Natural killer cell treated with Interleukin-12 subunit alpha and Interleukin-12 subunit beta and Interleukin-15 and Interleukin-18, amount 100 ng/mL, for 72 hours (primary cell): ENCODE measurements at regions not wholly inside any gene's neighbourhood (a gene's known extent, or its start where the extent isn't known, plus 50 kb on each side); places are given as distances from the start of the nearest gene placed in this dataset.

ENCODE experiments used
- ATAC-seq, 2 donors: fragments of 150-1000 bp; cut with Tn5 transposase in 1 of 2; sonication (Bioruptor Pico), chemical (Tn5 transposase) in 1 of 2; 2 replicates each; pipeline ENCODE4 v1.10.0; 2021
- DNase-seq: peaks from one replicate; pipeline ENCODE4 v3.0.0; 2022; ENCODE audit warnings: low spot score
- H3K27ac Mint-ChIP-seq, 2 donors: 1 replicate in 1 of 2; 2 replicates in 1 of 2; pipeline ENCODE4 v1.8.0; 2022; ENCODE audit warnings: mixed read lengths in 2 of 2, mild to moderate bottlenecking in 1 of 2, moderate library complexity in 1 of 2
- H3K27me3 Mint-ChIP-seq, 2 donors: 1 replicate in 1 of 2; 2 replicates in 1 of 2; pipeline ENCODE4 v1.8.0; 2022; ENCODE audit warnings: mixed read lengths in 2 of 2
- H3K36me3 Mint-ChIP-seq: one replicate; pipeline ENCODE4 v1.8.0; 2022; ENCODE audit warnings: mixed read lengths
- H3K4me1 Mint-ChIP-seq, 2 donors: 1 replicate in 1 of 2; 2 replicates in 1 of 2; pipeline ENCODE4 v1.8.0; 2022; ENCODE audit warnings: low read depth in 2 of 2, mixed read lengths in 2 of 2, mild to moderate bottlenecking in 1 of 2
- H3K4me3 Mint-ChIP-seq: one replicate; pipeline ENCODE4 v1.8.0; 2022; ENCODE audit warnings: mixed read lengths
- H3K9me3 Mint-ChIP-seq: 2 replicates; pipeline ENCODE4 v1.8.0; 2022; ENCODE audit warnings: mixed read lengths

DNA sequence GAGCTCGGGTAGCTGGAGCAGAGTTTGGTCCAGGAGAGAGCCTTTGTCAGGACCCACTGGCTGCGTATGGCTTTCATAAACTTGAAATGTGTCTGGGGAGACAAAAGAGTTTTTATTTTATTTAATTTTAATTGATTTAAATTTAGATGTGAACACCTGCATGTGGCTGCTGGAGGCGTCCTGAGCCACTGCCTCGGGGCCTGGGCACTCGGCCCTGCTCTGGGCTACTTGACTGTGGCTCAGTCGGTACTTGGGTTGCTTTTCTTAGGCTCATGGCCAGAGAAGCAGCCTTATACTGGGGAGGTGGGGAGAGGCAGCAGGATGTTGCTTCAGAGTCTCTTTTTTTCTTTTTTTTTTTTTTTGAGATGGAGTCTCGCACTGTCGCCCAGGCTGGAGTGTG, 661.8 kb upstream of the HS6ST1 start:
- DNase-seq: no peak
- no peaks in the 10 kb centered on the region for H3K9me3 Mint-ChIP-seq
- H3K27ac Mint-ChIP-seq: no peak overlapping the region
- H3K4me1 Mint-ChIP-seq: no peaks in the 10 kb centered on the region
- H3K36me3 Mint-ChIP-seq: no peaks in the 10 kb centered on the region
- no peak for ATAC-seq
- peaks cover 0 to 3% of the 10 kb centered on the region in 2 donors for H3K27me3 Mint-ChIP-seq
- no peak overlapping the region for H3K4me3 Mint-ChIP-seq

DNA sequence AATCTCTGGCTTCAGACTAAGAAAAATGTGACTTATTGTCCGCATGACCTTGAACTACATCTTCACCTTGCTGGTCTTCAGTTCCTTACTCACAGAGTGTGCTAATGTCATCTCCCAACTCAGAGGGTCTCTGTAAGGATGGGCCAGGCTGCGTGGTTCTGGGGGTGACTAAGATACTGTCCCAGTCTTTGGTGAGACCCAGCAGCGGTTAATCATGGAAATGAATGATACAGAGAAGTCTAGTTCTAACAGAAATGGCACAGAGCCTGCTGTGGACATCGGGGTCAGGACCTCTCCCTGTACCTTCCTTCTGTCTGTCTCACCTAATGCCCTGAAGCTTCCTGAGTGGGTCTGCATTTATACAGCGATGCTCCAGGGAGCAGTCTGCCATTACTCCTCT, 662.7 kb upstream of the HS6ST1 start:
- H3K27me3 Mint-ChIP-seq: peaks cover 0 to 3% of the 10 kb centered on the region in 2 donors
- DNase-seq: no peak
- no peak for ATAC-seq

DNA sequence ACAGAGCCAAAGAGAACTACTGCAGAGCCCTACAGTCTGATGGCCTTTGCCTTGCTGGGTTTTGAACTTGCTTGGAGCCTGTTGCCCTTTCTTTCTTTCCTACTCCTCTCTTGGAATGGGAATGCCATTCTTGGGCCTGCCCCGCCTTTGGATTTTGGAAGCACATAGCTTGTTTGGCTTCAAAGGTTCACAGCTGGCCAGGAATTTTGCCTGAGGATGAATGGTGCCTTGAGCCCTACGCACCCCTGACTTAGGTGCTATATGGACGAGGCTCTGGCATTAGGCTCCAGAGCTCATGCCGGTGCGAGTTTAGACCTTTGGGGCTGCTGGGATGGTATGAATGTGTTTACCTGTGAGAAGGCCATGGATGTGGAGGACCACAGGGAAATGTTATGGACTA, 663.3 kb upstream of the HS6ST1 start:
- no peaks in the 10 kb centered on the region for H3K4me1 Mint-ChIP-seq
- no peaks in the 10 kb centered on the region for H3K36me3 Mint-ChIP-seq
- no peak overlapping the region for H3K4me3 Mint-ChIP-seq
- peaks cover 0 to 3% of the 10 kb centered on the region in 2 donors for H3K27me3 Mint-ChIP-seq
- DNase-seq: no peak
- ATAC-seq: no peak
- H3K27ac Mint-ChIP-seq: no peak overlapping the region
- H3K9me3 Mint-ChIP-seq: no peaks in the 10 kb centered on the region

More for the DNA sequence above, 662.7 kb upstream of the HS6ST1 start:
- Mint-ChIP-seq H3K9me3 (no peaks in the 10 kb centered on the region), H3K4me3 (no peak overlapping the region), H3K27ac (no peak overlapping the region), H3K36me3 (no peaks in the 10 kb centered on the region), H3K4me1 (no peaks in the 10 kb centered on the region)

DNA sequence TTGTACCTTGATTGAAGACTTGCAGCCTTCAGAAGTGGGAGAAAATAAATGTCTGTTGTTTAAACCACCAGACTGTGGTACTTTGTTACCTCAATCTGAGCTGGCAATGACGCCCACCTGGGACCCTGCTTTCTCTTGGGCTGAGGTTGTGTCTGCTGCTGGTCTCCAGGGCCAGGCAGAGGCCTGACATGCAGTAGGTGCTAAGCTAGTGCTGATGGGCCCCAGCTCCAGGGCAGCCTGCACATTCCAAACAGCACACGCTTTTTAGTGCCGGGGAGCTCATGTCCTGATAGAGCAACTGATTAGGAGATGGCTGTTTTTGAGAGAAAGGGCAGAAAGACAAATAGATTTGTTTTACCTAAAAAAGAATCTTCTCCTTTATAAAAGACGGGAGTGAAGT, 664.0 kb upstream of the HS6ST1 start:
- no peak overlapping the region for H3K4me3 Mint-ChIP-seq
- no peaks in the 10 kb centered on the region for H3K36me3 Mint-ChIP-seq
- ATAC-seq: no peak
- H3K27ac Mint-ChIP-seq: no peak overlapping the region
- no peaks in the 10 kb centered on the region for H3K4me1 Mint-ChIP-seq
- peaks cover 0 to 3% of the 10 kb centered on the region in 2 donors for H3K27me3 Mint-ChIP-seq
- no peak for DNase-seq
- no peaks in the 10 kb centered on the region for H3K9me3 Mint-ChIP-seq

DNA sequence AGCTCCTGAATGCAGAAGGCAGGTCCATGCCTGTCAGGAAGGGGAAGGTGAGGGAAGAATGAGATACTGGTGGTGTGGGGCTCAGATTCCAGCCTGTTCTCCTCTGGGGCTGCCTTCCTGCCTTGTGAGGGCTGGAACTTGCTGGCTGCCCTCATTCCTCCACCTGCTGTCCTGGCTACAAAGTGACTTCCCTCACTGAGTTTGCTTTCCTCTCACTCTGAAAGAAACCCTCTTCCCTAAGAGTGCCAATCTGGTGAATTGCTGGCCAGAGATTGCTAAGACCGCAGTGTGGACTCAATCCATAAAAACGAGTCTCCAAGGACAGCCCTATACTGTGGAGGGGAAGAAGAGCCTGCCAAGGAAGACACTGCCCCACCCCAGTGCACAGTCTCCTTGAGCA, 664.4 kb upstream of the HS6ST1 start:
- H3K9me3 Mint-ChIP-seq: no peaks in the 10 kb centered on the region
- H3K4me1 Mint-ChIP-seq: no peaks in the 10 kb centered on the region
- ATAC-seq (no peak), DNase-seq (no peak)
- H3K27me3 Mint-ChIP-seq: no peaks in the 10 kb centered on the region
- H3K27ac Mint-ChIP-seq: no peak overlapping the region
- H3K36me3 Mint-ChIP-seq: no peaks in the 10 kb centered on the region
- no peak overlapping the region for H3K4me3 Mint-ChIP-seq

DNA sequence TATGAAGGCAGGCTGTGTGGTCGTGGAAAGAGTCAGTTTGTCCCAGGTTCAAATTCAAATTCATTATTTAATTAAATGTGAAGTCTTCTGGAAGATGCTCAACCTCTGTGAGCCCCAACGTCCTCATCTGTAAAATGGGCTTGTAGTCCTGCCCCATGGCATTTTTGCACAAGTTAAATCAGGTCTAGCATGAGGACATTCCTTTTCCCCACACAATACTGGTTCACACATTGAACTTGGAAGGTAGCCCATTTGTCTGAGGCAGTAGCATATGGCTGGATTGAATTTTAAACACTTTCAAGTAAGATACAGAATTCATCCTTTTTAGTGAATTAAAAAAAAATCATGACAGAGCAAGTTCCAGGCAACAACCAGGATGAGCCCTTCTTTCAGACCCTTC, 665.4 kb upstream of the HS6ST1 start:
- Mint-ChIP-seq H3K27ac (no peak overlapping the region), H3K9me3 (no peaks in the 10 kb centered on the region), H3K36me3 (no peaks in the 10 kb centered on the region), H3K27me3 (no peaks in the 10 kb centered on the region), H3K4me1 (no peaks in the 10 kb centered on the region), H3K4me3 (no peak overlapping the region)
- no peak for DNase-seq
- ATAC-seq: no peak

DNA sequence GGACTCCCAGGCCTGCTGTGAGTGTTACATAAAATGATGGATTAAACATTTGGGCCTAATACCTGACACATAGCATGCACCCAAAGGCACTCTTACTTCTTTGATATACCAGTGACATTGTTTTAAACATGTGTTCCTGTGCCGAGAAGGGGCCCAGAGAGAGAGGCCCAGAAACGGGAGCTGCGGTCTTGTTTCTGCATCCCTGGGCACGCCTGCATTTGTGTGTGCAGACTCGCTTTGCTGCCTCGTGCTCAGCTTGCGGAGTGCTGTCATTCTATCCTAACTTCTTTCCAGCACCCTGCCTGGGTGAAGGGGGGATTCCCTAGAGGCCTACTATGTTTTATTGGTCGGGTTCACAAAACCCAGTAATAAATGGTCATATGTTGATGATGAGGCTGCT, 666.2 kb upstream of the HS6ST1 start:
- Mint-ChIP-seq H3K9me3 (no peaks in the 10 kb centered on the region), H3K4me1 (no peaks in the 10 kb centered on the region), H3K27ac (no peak overlapping the region), H3K4me3 (no peak overlapping the region), H3K27me3 (no peaks in the 10 kb centered on the region), H3K36me3 (no peaks in the 10 kb centered on the region)
- no peak for DNase-seq
- ATAC-seq: no peak

DNA sequence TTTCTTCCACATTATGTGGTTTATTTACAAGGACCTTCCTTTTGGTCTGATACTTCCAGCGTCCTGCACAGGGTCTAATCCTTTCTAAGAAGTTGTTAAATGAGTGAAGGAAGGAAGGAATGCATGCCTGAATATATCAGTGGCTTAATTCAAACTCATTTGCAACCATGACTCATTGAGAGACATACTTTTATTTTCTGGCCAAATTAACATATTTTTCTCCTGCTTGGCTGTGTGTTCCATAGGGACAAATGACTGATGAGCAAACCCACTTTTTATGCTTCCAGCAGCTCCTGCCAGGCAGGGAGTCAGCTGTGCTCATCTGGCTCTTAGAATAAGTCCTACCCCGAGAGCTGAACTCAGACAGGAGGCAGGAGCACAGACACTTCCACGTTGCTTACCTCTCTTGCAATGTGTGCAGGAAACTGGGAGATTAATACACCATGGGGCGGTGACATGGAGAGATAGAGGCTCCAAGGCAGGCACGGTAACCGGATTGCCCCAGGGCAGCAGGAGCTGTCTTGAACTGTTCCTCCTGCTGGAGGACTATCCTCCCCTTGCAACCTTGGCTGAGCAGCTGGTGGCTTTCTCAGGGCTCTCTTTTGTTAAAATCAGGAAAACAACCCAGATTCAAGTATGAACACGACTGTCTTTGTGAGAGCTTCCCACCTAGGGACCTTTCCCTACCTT, 667.5 kb upstream of the HS6ST1 start:
- Mint-ChIP-seq H3K4me1 (no peaks in the 10 kb centered on the region), H3K27ac (no peak overlapping the region), H3K27me3 (no peaks in the 10 kb centered on the region), H3K36me3 (no peaks in the 10 kb centered on the region), H3K9me3 (no peaks in the 10 kb centered on the region), H3K4me3 (no peak overlapping the region)
- DNase-seq: no peak
- ATAC-seq: no peak

DNA sequence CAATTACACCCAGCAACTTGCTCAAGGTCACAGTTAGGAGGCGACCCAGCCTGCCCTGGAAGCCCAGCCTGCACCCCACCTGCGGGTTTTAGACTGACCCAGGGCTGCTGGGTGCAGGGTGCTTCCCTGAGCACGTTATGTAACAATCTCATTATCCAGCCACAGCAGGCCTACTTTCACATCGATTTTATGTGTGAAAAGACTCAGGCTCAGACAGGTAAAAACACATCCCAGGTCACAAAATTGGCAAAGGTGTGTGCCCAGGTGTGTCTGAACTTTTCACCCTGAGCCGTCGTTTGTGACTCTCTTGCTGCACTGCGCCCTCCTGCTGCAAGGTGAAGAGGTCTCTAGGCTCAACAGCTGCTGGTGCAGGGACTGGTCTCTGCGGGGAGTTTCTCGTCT, 668.2 kb upstream of the HS6ST1 start:
- H3K4me1 Mint-ChIP-seq: no peaks in the 10 kb centered on the region
- no peak overlapping the region for H3K4me3 Mint-ChIP-seq
- no peaks in the 10 kb centered on the region for H3K36me3 Mint-ChIP-seq
- no peak overlapping the region for H3K27ac Mint-ChIP-seq
- DNase-seq (no peak), ATAC-seq (no peak)
- peaks cover 0 to 6% of the 10 kb centered on the region in 2 donors for H3K27me3 Mint-ChIP-seq
- H3K9me3 Mint-ChIP-seq: no peaks in the 10 kb centered on the region

DNA sequence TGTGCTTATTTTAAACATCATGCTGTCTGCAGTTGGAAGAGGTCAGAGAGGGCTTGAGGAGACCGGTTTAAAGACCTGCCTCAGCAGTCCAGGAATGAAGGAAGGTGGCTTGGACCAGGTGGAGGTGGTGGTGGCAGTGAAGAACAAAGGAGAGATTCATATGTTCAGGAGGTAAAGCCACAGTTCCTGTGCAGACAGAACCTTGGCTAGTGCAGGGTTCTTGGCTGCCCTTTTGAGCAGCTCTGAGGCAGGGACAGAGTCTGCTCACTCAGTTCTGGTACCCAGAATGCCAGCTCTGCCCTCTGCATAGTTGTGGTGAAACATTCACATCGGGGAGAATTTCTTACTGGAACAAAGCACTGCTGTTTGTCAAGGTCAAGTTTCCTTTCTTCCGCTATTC, 669.7 kb upstream of the HS6ST1 start:
- Mint-ChIP-seq H3K27me3 (peaks cover 0 to 12% of the 10 kb centered on the region in 2 donors), H3K9me3 (no peaks in the 10 kb centered on the region), H3K27ac (no peak overlapping the region), H3K4me1 (no peaks in the 10 kb centered on the region), H3K36me3 (no peaks in the 10 kb centered on the region), H3K4me3 (no peak overlapping the region)
- DNase-seq (no peak), ATAC-seq (no peak)

DNA sequence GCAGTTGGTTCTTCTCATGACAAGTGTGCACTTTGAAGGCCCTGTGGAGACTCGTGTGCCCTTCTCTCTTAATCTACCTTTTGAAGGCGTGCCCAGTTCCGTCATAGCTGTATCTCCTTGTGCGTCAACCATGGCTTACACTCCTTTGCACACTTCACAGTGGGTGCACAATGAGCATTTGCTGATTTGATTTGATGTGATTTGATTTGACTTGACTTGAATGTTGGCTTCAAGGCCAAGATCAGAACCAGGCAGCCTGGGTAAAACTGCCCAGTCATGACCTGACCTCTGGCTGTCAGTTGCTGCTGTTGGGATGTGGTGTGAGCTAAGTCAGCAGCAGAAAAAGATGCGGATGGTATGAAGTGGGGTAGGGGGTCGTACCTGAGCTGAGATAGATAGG, 670.3 kb upstream of the HS6ST1 start:
- Mint-ChIP-seq H3K27ac (no peak overlapping the region), H3K27me3 (peaks cover 0 to 12% of the 10 kb centered on the region in 2 donors), H3K36me3 (no peaks in the 10 kb centered on the region), H3K4me3 (no peak overlapping the region), H3K9me3 (no peaks in the 10 kb centered on the region), H3K4me1 (no peaks in the 10 kb centered on the region)
- DNase-seq: no peak
- ATAC-seq: no peak

DNA sequence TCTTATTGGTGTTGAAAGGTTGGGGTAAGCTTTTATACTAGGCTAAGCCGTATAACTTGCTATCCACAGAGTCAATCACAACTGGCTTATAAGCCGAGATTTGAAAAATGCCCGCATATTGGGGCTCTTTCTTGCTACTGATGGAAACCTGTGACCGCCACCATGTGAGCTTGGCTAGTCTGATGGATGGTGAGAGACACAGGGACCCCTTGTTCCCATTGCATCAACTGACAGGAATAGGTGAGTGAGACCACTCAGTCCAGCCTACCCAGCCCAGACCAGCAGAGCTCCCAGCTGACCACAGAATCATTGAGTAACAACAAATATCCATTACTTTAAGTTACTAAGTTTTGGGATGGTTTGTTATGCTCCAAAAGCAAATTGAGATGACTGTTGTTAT, 676.4 kb upstream of the HS6ST1 start:
- H3K27ac Mint-ChIP-seq: no peak overlapping the region

DNA sequence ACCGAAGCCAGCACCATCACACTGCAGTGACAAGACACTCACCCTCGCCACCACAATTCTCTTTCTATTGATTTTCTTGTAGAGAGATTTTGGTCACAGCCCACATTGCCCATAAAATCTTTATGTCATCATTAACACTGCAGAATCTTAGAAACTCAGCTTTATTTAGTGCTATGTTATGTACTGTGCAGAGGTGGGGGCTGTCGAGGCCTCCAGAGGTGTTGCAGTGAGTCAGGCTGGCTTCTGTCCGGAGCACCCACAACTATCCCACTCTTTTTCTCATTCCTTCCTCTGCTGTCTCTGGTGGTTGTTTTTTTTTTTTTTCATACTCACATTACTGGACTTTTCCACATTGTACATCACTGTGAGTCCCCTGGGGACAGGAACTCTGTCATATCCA, 677.4 kb upstream of the HS6ST1 start:
- H3K4me1 Mint-ChIP-seq: no peaks in the 10 kb centered on the region
- no peak overlapping the region for H3K27ac Mint-ChIP-seq
- H3K9me3 Mint-ChIP-seq: no peaks in the 10 kb centered on the region
- no peak for DNase-seq
- H3K36me3 Mint-ChIP-seq: no peaks in the 10 kb centered on the region
- peaks cover 0 to 12% of the 10 kb centered on the region in 2 donors for H3K27me3 Mint-ChIP-seq
- no peak for ATAC-seq
- H3K4me3 Mint-ChIP-seq: no peak overlapping the region

More for the DNA sequence above, 676.4 kb upstream of the HS6ST1 start:
- H3K4me3 Mint-ChIP-seq: no peak overlapping the region
- DNase-seq: no peak
- no peak for ATAC-seq
- no peaks in the 10 kb centered on the region for H3K9me3 Mint-ChIP-seq
- H3K27me3 Mint-ChIP-seq: peaks cover 0 to 12% of the 10 kb centered on the region in 2 donors
- no peaks in the 10 kb centered on the region for H3K36me3 Mint-ChIP-seq
- H3K4me1 Mint-ChIP-seq: no peaks in the 10 kb centered on the region

DNA sequence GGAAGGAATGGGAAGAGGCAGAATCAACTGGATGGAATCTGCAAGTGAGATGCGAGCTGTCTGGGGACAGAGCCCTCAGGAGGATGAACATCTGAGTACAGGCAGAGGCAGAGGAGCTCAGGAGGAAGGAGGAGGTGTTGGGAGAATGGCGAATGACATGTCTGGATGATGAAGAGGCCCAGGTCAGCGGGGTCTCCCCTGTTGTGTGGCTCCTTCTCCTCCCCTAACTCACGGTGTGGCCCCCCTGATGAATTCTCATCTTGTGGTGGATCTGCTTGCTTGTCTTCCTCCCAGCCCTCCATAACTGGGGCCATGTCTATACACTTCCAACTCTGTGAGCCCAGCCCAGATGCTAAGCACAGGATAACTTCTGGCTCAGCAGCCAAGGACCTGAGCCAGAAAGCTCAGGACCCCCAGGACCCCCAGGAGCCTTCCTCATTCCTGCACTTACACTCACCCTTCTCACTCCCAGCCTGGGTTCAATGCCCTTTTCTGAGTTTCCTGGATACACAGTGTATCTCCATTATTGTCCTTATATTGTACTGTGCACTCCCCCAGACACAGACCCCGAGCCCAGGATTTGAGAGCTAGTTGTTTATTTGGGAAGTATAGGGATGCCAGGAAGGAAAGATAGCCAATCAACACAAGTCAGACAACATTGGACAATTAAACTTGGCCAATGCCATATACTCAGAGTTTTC, 678.6 kb upstream of the HS6ST1 start:
- peaks cover 0 to 1% of the 10 kb centered on the region in 2 donors for H3K27me3 Mint-ChIP-seq
- no peaks in the 10 kb centered on the region for H3K36me3 Mint-ChIP-seq
- H3K4me3 Mint-ChIP-seq: no peak overlapping the region
- no peaks in the 10 kb centered on the region for H3K4me1 Mint-ChIP-seq
- H3K27ac Mint-ChIP-seq: no peak overlapping the region
- DNase-seq (no peak), ATAC-seq (peak in 1 of 2 donors; percentile 57)
- no peaks in the 10 kb centered on the region for H3K9me3 Mint-ChIP-seq
